ENCODE measurements at regions not wholly inside any gene's neighbourhood (a gene's known extent, or its start where the extent isn't known, plus 50 kb on each side); places are given as distances from the start of the nearest gene placed in this dataset.
A peak's percentile ranks its signal among the peaks of the same experiment; 100 is the strongest.

DNA sequence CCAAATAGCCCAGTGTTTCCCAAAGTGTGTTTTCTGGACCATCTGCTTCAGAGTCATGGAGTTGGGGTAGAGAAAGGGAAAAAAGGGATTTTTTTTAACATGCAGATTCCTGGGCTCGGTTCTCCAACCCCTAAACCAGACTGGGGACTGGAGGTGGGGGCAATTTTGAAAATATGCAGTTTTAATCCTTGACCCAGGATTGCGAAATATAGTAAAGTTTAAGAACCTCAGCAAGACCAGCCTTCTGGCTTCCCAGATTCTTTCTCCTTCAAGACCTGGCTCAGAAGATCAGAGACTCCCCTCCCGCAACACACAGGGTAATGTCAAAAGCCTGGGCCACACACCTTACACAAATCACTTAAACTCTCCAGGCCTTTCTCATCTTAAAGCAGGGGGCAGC, 150.1 kb downstream of the PAH start:
- Histone ChIP-seq H3K4me1 (replicated peaks in 1 of 4; ENCODE audit: control insufficient read depth in 3 of 4, insufficient read depth in 4 of 4, low read length in 3 of 4) (no peaks in the 10 kb centered on the region), H3K79me1 (ENCODE audit: low read depth, low read length) (no peaks in the 10 kb centered on the region), H3K23ac (ENCODE audit: insufficient read length) (no peak overlapping the region), H2BK20ac (ENCODE audit: low read length) (no peak overlapping the region), H3K27ac (ENCODE audit: low read depth, low read length) (no peak overlapping the region), H3K23me2 (ENCODE audit: low read depth, low read length) (no peaks in the 10 kb centered on the region; the same call in 1 of the 2 replicates), H4K20me1 (replicated peaks in 1 of 2; ENCODE audit: control insufficient read depth in 1 of 2, insufficient read depth in 2 of 2, low read length in 2 of 2) (no peaks in the 10 kb centered on the region), H4K8ac (ENCODE audit: extremely low read depth, insufficient read depth, low read length) (no peak overlapping the region), H3K9ac (replicated peaks in 1 of 4; ENCODE audit: extremely low read depth in 1 of 4, low read depth in 3 of 4, low read length in 3 of 4) (no peak overlapping the region), H3K18ac (ENCODE audit: extremely low read depth, low read length) (no peak overlapping the region), H3K4me3 (ENCODE audit: extremely low read depth in 1 of 4, insufficient read depth in 2 of 4, low read depth in 3 of 4, low read length in 4 of 4) (no peak overlapping the region), H3K4me2 (ENCODE audit: insufficient read depth in 1 of 2, low read depth in 2 of 2, low read length in 2 of 2) (no peak overlapping the region), H2BK15ac (ENCODE audit: low read length) (no peak overlapping the region), H3K36me3 (ENCODE audit: control insufficient read depth in 2 of 4, insufficient read depth in 4 of 4, low read length in 3 of 4) (no peaks in the 10 kb centered on the region), H2BK12ac (ENCODE audit: low read depth, low read length) (no peak overlapping the region), H2BK120ac (replicated peaks; ENCODE audit: low read depth, low read length) (no peak overlapping the region), H3K4ac (replicated peaks; ENCODE audit: insufficient read length, low read depth, low read length) (no peak overlapping the region), H2AK5ac (ENCODE audit: low read depth, low read length) (no peak overlapping the region), H3K9me3 (ENCODE audit: insufficient read depth in 2 of 2, low read depth in 1 of 2, low read length in 1 of 2) (no peaks in the 10 kb centered on the region), H3K27me3 (replicated peaks in 1 of 4; ENCODE audit: control insufficient read depth in 3 of 4, extremely low read depth in 1 of 4, insufficient read depth in 3 of 4, low read length in 3 of 4) (no peaks in the 10 kb centered on the region), H3K14ac (ENCODE audit: insufficient read length) (no peak overlapping the region), H3K56ac (replicated peaks; ENCODE audit: insufficient read length, low read depth, low read length) (no peak overlapping the region), H3K79me2 (ENCODE audit: control insufficient read depth in 1 of 2, insufficient read depth in 2 of 2, low read length in 2 of 2) (no peaks in the 10 kb centered on the region), H2BK5ac (ENCODE audit: low read depth, low read length) (no peak overlapping the region), H4K91ac (replicated peaks; ENCODE audit: insufficient read length, low read length) (no peak overlapping the region), H2AFZ (ENCODE audit: low read length) (no peak overlapping the region), H4K5ac (ENCODE audit: insufficient read length, low read depth, low read length) (no peak overlapping the region)
- DNase-seq (ENCODE audit: low read depth in 1 of 2, low spot score in 2 of 2), result no peak
- ChIA-PET POLR2A (ENCODE audit: partially characterized antibody) (no interaction called here), CTCF (ENCODE audit: partially characterized antibody) (interaction anchor here (0.7 to 1.5 kb wide), 5 partner anchors 17 to 283 kb away, joined by 3 to 6 read pairs (median 3); no protein-coding TSS in a partner anchor)
- peak; percentile 49; the same call in 1 of the 2 replicates for TF ChIP-seq CEBPB (IDR thresholded peaks at IDR 0.05; ENCODE audit: low read depth, low read length)
- TF ChIP-seq, protein P1, sequence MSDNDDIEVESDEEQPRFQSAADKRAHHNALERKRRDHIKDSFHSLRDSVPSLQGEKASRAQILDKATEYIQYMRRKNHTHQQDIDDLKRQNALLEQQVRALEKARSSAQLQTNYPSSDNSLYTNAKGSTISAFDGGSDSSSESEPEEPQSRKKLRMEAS (IDR thresholded peaks at IDR 0.05), result no peak
- WGBS, 2 experiments (ENCODE audit: extremely low coverage in 1 of 2, insufficient coverage in 1 of 2, insufficient read length in 1 of 2, insufficient replicate concordance in 2 of 2, low coverage in 1 of 2, low lambda C conversion rate in 2 of 2, missing lambda C conversion rate in 1 of 2), result 97% methylated on average over 3 of the region's 3 CpGs; no CpG with 5 or more reads in 1 of the 2 experiments
- no peak for FAIRE-seq

All from H1 (cell line).